ENCODE measurements at regions not wholly inside any gene's neighbourhood (a gene's known extent, or its start where the extent isn't known, plus 50 kb on each side); places are given as distances from the start of the nearest gene placed in this dataset.

GRCh38 chr7:17427924-17428323, 129.5 kb downstream of the AHR start:
- TF ChIP-seq CTCF (IDR thresholded peaks at IDR 0.05; ENCODE audit: insufficient read depth, low read length, poor library complexity, severe bottlenecking), result no peak
- TF ChIP-seq EZH2phosphoT487 (conservative IDR thresholded peaks at IDR 0.05; ENCODE audit: low read length), result no peak
